Inflammatory macrophage treated with lipopolysaccharide for 4 hours (primary cell): ENCODE measurements at regions not wholly inside any gene's neighbourhood (a gene's known extent, or its start where the extent isn't known, plus 50 kb on each side); places are given as distances from the start of the nearest gene placed in this dataset.
A peak's percentile ranks its signal among the peaks of the same experiment; 100 is the strongest.
"Not testable (repeated sequence)": the region's sequence is repeated elsewhere in the genome, so short reads cannot be mapped to it uniquely, and the experiment has no call there.

Experiments
- DNase-seq: peaks from one replicate; pipeline ENCODE4 v3.0.0-alpha.2; 2020

DNA sequence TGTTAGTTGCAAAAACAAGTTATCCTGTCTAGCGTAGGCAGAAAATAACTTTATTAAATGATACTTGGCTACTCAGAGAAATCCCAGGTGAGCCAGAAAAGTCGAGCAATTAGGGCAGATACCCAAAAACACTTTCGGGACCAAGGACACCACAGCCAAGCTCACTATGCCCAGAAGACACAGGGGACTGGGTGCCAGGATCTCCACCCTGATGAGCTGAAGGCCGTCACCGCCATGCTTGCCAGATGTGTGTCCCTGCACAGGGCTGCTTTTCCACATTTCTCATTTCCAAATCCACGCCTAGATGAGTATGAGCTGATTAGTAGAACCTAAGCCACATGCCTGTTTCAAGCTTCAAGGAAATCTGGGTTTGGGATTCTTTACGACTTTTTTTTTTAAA, 214.0 kb upstream of the SMLR1 start:
- DNase-seq: no peak

DNA sequence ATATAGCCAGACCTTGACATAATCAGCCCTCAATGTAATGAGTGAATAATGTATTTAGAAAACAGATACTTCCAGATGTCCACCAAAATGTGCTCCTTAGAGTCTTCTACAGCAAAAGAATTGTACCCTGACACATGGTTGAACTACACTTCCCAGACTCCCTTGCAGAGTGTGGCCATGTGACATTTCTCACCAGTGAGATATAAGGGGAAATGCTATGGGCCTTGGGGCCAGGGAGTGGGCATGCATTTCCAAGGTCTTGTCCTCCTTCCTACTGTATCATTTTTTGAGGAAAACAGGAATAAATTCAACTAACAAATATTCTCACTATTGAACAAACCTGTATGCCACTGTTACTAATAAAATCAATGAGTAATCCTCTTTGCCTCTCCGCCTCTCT, 211.4 kb upstream of the SMLR1 start:
- DNase-seq: no peak

DNA sequence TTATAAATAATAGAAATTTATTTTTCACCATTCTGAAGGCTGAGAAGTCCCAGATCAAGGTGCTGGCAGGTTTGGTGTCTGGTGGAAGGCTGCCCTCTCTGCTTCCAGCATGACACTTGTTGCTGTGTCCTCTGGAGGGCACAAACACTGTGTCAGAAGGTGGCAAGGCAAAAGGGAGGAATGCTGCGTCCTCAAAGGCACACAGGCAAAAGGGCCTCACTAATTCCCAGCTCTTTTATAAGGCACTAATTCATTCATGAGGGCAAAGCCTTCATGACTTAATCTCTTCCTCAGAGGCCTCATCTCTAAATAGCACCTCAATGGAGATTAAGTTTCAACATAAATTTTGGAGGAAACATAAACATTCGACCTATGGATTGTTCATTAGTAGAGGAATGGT, 209.5 kb upstream of the SMLR1 start:
- DNase-seq: no peak

DNA sequence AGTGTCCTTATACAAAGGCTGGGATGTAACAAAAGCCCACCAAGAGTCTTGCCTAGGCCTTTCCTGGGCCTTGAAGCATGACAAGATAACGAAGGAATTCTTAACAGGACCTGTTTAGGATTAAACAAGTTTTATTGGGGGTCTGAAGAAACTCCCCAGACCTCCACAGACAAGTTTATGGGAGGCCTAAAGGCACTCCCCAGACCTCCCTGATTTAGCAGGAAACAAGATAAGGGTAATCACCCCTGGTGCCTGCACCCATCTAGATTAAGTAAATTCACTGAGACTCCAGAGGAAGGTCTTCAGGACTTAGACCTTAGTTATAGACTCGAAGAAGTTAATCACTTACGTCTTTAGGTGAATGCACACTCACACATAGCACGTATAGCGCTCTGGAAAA, 208.4 kb upstream of the SMLR1 start:
- DNase-seq: not testable (repeated sequence)

DNA sequence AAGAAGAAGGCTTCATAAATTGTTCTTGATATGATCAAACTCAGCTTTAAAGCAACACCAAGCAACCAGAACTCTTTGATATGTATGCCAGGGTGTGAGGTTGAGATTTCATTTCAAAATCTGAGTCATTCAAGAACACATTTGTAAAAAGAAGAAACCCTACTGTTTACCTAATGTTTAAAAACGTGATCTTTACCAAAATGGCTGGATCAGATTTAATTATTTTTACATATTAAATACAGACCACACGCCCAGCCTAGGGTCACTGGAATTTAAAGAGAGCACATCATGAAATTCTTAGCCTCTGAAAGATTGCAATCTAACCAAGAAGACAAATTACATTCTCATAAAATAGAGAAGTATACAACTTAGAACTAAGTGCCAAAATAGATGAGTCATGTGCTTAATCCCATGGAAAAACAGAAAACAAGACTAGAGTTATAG, 206.8 kb upstream of the SMLR1 start:
- DNase-seq: no peak

DNA sequence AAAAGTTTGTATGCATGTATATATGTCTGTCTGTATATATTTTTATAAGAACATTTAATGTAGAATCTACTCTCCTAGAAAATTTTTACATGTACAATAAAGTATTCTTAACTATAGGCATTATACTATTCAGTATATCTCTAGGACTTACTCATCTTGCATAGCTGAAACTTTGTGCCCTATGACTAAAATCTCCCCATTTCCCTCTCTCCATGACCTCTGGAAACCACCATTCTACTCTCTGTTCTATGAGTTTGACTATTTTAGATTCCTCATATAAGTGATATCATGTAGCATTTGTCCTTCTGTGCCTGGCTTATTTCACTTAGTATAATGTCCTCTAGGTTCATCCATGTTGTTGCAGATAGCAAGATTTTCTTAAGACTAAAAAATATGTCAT, 205.1 kb upstream of the SMLR1 start:
- no peak for DNase-seq

DNA sequence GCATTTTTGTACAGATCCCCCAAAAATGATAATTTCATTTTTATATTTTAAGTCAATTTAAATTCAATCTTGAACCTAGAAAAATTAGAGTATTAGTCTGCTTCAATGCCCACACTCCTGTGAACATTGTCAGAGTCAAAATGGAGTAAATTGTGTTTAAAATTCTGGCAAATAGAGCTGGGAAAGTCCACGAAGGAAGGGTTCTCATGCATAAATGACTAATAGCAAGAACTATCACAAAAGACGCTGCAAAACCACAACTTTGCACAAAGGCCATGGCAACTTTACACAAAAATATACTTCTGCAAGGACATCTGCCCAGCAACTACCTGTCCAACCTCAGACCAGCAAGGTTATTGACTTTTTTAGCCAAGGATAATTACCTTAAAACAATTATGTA, 203.2 kb upstream of the SMLR1 start:
- no peak for DNase-seq

DNA sequence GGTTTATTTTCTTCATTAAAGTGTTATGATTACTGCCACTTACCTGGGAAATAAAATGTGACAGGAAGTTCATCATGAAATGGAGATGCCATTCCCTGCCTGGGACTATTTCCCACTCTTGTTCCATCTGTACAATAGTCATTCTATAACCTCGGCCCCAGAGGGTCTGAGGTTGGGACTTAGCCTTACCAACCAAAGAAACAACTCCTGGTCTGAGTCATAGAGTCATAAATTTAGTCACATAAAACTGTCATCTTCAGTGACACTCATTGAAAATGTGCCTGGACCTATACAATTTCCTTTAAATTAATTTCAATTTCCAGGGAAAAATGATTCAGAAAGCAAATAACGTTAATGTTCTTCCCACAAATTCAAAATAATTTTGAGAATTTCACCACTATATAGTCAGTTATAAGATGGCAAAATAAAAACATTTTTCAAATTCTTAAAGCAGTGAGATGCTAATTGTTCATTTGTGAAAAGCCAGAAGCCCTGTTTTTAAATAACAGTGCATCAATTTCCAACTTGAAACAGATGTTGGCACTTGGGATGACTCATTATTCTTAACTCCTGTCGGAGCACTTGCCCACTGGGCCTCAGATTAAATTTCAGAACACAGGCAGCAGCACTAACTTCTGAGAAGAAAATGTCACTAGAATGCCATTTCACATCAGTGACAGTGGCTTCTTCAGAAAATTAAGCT, 201.2 kb upstream of the SMLR1 start:
- DNase-seq: no peak

DNA sequence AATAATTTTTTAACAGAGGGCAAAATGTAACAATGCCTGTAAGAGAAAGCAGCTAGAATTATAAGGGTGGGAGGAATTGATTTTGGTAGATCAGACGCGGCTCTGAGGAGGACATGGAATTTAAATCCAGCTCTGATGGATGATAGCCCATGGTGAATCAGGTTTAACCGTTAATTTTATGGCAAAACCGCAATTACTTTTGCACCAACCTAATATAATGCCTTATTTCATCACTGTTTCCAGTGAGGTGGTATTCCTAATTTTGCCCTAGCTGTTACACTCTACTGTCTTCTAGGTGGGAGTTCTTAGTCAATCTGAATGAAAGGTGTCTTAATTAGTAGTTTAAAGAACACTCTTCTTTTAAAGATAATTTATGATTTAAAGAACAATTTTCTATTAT, 198.3 kb upstream of the SMLR1 start:
- no peak for DNase-seq

DNA sequence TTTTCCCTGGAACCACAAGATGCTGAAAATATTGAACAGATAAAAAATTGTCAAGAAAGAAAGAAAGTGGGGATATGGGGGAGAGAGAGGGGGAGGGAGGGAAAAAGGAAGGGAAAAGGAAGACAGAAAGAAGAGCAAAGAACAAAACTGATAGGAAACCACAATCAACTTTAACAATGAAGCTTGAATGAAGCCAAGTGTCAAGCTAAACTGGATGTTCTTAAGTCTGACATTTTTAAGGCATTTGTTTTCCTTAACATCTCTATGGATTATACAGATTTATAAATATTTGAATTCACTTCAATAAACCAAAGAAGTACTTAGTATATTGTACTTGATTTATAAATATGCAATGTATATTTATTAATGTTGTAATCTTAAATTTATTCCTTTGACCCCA, 197.6 kb upstream of the SMLR1 start:
- no peak for DNase-seq

DNA sequence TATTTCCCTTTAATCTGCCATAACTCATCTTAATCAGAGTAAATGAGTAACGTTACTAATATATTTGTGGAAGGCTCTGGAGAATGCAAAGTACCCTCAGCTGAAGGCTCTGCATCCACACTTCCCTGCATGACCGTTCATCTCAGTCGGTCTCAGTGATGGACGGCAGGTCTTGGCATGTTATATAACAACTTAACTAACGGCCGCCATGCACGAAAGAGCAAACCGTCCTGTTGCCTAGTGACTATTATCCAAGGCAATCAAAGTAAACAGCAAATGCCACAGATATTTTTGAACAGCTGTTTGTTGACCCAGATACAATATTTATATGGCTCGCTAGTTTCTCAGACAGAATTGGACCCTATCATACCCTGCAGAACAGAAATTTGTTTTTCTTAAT, 194.9 kb upstream of the SMLR1 start:
- DNase-seq: no peak

DNA sequence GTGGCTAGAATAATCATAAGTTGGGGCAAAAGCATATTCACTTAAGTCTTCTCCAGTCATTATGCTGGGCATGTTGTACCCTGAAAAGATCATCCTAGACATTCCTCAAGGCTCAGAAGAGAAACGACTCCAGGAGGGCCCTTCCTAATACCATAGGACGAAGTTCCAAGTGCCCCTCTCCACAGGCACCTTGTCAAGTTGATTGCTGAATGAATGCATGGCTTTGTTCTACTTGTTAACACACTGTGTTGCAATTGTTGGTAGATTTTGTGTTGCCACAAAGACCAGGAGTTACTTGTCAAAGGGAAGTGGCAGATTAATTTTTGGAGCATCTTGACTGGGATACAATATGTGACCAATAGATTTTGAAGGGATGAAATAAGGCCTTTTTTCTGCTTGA, 194.3 kb upstream of the SMLR1 start:
- no peak for DNase-seq

DNA sequence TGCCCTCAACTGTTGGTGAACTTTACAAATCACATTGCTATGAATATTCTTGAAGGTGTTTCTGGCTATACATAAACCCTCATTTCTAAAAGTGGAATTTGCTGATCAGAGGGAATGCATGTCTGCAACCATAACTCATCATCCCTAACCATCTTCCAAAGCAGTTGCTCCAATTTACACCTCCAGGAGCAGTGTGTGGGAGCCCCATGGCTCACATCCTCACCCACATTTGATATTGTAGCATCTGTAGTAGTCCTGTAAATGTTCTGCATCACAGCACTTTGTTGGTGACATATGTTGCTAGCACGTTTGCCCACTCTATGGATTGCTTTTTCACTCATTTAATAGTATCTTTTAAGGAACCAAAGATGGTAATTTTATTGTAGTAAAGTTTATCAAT, 183.8 kb upstream of the SMLR1 start:
- no peak for DNase-seq

DNA sequence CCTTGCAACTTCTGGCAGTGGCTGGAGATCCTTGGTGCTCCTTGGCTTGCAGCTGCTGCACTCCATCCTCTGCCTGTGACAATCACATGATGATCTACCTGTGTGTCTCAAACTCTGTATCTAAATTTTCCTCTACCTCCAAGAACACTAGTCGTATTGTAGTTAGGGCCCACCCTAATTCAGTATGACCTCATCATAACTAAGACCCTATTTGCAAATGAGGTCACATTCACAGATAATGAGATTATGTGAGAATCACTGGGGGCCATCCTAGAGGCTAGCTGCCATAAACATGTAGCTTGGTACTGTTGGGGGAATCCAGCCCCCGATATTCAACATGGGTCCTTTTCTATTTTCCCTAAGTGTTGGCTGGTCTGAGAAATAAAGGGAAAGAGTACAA, 183.0 kb upstream of the SMLR1 start:
- DNase-seq: no peak

DNA sequence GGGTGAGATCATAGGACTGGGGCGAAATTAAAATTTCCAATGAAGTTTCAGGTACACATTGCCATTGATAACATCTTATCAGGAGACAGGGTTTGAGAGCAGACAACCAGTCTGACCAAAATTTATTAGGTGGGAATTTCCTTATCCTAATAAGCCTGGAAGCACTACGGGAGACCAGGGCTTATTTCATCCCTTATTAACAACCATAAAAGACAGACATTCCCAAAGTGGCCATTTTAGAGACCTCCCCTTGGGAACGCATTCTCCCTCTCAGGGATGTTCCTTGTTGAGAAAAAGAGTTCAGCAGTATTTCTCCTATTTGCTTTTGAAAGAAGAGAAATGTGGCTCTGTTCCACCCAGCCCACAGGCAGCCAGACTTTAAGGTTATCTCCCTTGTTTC, 182.4 kb upstream of the SMLR1 start:
- not testable (repeated sequence) for DNase-seq

DNA sequence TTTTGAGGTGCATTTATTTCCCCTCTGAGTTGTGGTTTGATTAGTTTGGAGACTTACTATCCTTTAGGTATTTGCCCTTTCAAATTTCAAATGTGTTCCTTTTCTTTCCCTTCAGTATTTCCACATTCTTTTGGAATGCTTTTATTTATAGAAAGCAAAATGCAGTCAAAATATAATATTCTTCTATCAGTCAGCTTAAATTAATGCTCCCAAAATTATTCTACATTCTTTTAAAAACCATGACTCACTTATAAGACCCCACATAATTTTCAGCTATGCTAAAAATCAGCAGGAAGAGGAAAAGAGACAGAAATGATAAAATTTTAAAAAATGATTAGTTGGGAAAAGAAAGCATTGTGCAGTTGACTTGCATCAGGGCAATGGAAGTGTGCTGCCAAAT, 180.0 kb upstream of the SMLR1 start:
- no peak for DNase-seq

DNA sequence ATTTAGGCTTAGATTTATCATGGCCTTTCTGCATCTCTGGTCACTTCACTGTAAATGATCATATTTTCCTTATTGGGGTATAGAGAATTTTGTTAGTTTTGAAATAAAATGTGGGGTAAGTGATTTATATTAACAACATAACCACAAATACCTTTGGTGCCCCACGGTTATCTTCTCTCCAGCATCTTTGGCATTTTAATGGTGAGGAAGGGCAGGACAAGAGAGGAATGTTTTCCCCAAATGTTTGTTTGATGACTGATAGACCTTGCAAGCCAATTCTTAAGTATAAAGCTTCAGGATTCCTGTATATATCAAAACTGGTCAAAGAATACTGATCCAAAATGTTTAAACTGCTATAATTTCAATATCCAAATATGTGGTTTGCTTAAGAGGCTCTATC, 171.6 kb upstream of the SMLR1 start:
- no peak for DNase-seq

DNA sequence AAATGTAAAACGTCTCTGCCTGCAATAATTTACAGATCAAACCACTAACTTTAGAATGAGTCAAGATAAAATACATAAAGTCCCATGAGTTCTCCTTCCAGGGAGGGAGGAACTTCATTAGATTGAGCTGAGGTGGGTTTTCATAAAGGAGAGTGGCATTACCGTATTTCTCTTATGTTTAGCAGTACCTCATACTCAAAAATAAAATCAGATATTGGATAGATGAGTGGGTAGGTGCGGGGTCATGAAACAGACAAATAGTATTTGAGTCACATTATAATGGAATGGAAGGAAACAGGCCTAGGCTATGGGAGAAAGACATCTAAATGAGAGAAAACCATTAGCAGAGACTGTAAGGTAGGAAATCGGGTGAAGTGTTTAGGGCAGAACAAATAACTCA, 166.1 kb upstream of the SMLR1 start:
- DNase-seq: no peak

DNA sequence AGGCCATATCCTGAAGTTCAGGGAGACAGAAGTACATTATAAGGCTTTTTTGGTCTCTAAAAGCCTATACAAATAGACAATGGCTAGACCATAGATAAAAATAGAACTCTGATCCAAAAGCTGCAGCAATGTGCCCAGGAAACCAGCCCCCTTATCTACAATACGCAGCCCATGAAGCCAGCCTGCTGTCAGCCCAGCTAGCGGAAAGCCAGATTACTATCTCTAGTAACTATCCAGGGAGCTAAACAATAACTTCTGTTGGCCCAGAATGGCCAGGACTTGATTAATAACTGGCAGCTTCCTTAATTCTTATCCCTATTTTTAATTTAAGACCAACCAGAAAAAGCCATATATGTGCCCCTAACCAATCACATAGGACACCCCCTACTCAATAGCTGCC, 160.4 kb upstream of the SMLR1 start:
- no peak for DNase-seq

DNA sequence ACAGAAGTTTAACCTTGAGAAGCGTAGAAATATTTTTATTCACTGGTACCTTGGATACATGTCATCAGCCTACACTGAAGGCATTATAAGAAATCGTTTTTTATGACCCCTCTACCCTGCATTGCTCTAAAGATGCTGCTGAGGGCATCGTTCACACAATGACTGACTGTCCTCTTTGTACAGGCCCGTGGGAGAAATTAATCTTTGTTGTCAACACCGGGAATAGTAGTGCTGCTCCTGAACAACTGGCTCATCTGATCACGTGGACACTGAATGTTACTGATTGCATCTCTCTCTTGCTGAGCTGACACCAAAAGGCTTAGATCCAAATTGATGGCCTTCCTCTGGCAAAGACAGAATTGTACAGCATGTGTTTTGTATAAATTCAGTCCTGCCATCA, 157.1 kb upstream of the SMLR1 start:
- DNase-seq: no peak

DNA sequence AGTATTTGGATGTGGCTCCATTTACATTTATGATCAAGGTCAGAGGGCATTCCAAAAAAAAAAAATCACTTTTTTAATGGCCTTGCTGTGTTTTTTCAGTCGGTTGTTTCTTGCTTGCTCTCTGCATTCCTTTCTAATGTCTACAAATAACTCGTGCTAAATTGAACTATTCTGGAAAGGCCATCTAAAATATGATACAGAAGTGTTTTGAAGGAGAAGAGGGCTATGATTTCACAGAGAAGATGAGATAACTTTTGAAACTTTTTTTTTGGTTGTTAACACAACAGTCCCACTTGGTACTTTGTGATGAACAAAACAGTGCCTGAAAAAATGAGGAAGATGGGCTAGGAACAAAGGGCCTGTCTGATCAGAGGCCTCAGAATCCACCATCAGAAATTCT, 156.1 kb upstream of the SMLR1 start:
- no peak for DNase-seq

DNA sequence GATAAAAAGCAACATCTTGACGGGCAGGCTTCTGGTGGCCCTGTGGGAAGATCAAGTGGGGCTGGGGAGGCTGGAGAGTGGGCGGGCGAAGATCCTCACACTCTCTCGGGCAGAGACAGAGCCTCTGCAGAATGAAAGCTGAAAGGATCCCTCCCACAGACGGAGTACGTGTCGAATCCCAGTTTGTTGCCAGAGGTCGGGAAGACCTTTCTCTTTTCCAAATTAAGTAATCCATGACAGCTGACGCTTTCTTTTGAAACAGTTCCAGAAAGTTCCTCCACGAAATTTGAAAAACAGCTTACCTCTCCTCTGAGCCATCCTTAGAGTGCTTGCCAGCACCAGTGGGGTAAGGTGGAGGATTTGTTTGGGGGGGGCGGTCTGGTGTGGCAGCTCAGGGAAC, 155.6 kb upstream of the SMLR1 start:
- no peak for DNase-seq

DNA sequence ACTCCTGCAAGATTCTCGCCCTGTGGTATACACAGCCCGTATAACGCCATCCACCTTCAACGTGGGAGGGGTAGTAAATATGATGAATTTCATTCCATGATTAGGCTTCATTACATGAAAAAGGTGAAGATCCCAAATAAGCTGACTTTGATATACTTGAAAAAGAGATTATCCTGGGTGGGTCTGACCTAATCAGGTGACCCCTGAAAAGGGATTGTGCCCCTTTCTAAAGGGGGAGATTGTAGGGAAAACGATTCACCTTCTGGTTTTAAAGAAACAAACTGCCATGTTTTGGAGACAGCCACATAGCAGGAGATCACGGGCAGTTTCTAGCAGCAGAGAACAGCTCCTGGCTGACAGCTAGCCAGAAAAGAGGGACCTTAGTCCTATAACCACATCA, 155.1 kb upstream of the SMLR1 start:
- DNase-seq: no peak

DNA sequence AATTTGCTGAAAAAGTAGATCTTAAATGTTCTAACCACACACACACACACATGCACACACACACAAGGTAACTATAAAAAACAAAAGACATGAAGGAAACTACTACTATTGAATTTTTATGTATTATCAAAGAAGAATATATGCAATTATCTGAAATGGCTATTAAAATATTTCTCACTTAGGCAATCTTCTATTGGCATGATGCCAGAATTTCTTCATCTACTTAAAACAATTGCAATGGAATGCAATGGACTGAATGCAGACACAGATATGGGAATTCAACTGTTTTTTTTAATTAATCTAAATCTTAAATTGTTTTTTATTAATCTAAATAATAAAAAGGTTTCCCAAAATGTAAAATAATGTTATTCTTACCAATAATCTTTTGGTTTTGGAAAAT, 152.6 kb upstream of the SMLR1 start:
- DNase-seq: peak; percentile 4

DNA sequence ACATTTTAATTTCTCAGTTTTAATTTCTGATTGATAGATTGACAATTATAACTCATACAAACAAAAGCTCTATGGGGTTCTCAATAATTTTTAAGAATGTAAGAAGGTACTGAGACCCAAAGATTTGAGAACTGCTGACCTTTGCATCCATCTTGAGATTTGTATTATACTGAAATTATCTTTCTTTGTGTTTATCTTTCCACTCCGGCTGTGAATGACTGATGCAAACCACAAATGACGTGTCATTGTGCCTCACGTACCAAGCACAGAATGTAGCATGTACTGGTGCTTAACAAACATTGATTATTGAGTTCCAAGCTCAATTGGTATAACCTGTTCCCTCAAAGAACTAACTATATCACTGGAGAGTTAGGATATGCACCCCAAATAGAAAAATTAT, 152.1 kb upstream of the SMLR1 start:
- DNase-seq: no peak
